ENCODE measurements at regions not wholly inside any gene's neighbourhood (a gene's known extent, or its start where the extent isn't known, plus 50 kb on each side); places are given as distances from the start of the nearest gene placed in this dataset.

- ChIA-PET CTCF (ENCODE audit: low intra/inter-chr PET ratio) (no interaction called here), POLR2A (interaction anchor here (0.7 kb wide), 1 partner anchor 120 kb away, joined by 4 read pairs; no protein-coding TSS in a partner anchor)
- Histone ChIP-seq H3K27me3 (ENCODE audit: control insufficient read depth in 2 of 2, insufficient read depth in 2 of 2, low read length in 2 of 2) (peaks cover 11 to 61% of the 10 kb centered on the region in 2 experiments; a peak in 4 of 5 replicates), H3K27ac (ENCODE audit: extremely low read depth, low read depth, low read length) (no peak overlapping the region), H3K4me3 (no peak overlapping the region), H3K4me2 (ENCODE audit: insufficient read depth, low read length) (no peak overlapping the region), H3K9me3 (replicated peaks; ENCODE audit: control insufficient read depth, insufficient read depth, low read depth, low read length) (no peaks in the 10 kb centered on the region; the same call in 1 of the 2 replicates), H2AFZ (ENCODE audit: low read depth, low read length) (no peak overlapping the region), H3K36me3 (ENCODE audit: control insufficient read depth, insufficient read depth, low read length) (no peaks in the 10 kb centered on the region), H3K4me1 (replicated peaks in 1 of 2; ENCODE audit: control insufficient read depth in 2 of 2, insufficient read depth in 2 of 2, low read length in 2 of 2) (peaks cover 0 to 12% of the 10 kb centered on the region in 2 experiments; a peak in 1 of 5 replicates), H3K9me1 (ENCODE audit: control insufficient read depth, insufficient read depth, low read length) (no peaks in the 10 kb centered on the region), H3K79me2 (ENCODE audit: control insufficient read depth, insufficient read depth, low read length) (no peaks in the 10 kb centered on the region), H3K9ac (ENCODE audit: insufficient read depth in 1 of 2, low read depth in 2 of 2, low read length in 2 of 2) (no peak overlapping the region), H4K20me1 (replicated peaks; ENCODE audit: control insufficient read depth, insufficient read depth, low read length) (no peaks in the 10 kb centered on the region; the same call in 1 of the 2 replicates)
- no peak for FAIRE-seq
- no TSS peak for BruUV-seq (replicated peaks)
- intact Hi-C loops (cut with micrococcal nuclease), result no loop called here
- no peak for ATAC-seq
- TF ChIP-seq ZKSCAN1 (IDR thresholded peaks at IDR 0.05; ENCODE audit: low read depth, low read length) (no peak), FOXP1 (CRISPR knock-in tag; IDR thresholded peaks at IDR 0.05) (no peak), SAFB2 (IDR thresholded peaks at IDR 0.05; ENCODE audit: borderline replicate concordance, low read depth, low read length, severe bottlenecking) (no peak), NR0B1 (IDR thresholded peaks at IDR 0.05; ENCODE audit: partially characterized antibody) (no peak), CEBPB (tag; IDR thresholded peaks at IDR 0.05) (no peak), MXD1 (CRISPR knock-in tag; IDR thresholded peaks at IDR 0.05; ENCODE audit: borderline replicate concordance, poor library complexity, severe bottlenecking) (no peak), HDAC3 (IDR thresholded peaks at IDR 0.05; ENCODE audit: borderline replicate concordance, partially characterized antibody) (no peak)
- no peak for DNase-seq (ENCODE audit: extremely low read depth in 1 of 4, low spot score in 3 of 4)
- in situ Hi-C loops (cut with MboI), result no loop called here
- WGBS (ENCODE audit: insufficient coverage, low coverage, missing lambda C conversion rate), result 6% methylated on average over 6 of the region's 6 CpGs
Measured at GRCh38 chr5:180436936-180437335, 57.2 kb upstream of the CNOT6 start.
